ENCODE measurements at regions not wholly inside any gene's neighbourhood (a gene's known extent, or its start where the extent isn't known, plus 50 kb on each side); places are given as distances from the start of the nearest gene placed in this dataset.
A peak's percentile ranks its signal among the peaks of the same experiment; 100 is the strongest.

DNA sequence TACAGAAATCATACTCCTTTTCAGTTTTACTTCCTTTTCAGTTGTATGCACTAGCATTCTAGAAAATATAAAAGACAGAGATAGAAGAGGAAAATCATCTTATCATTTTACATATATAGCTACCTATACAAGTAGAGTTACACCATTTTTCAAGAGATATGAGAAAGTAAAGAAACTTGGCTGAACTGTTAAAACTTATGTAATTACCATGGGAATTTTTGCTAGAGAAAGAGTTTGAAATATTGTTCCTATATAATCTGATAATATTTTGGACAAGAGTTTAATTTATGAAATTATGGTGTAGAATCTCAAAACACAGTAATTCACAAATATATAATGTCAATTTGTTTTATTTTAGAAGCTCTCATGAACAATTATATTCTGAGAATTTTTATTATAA, 180.8 kb downstream of the PLPPR4 start:
- no peak for DNase-seq

GRCh38 chr1:99445486-99445885, 181.2 kb downstream of the PLPPR4 start:
- no peak for DNase-seq

DNA sequence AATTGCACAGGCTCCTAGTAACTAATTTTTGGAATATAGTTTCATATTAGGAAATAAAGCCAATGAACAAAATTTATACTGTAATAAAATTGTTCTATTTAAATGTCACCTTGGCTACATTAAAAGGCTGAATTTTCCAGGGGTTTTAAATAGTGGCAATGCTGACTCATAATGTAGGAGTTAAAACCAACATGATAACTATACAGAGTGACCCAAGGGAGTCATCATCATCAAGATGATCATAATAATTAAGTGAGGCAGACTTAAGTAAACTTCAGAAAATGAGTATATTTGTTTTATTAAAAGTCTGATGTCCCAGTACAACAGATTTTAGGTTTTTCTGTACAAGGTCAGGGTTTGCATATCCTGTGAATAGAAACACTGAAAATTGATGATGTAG, 183.4 kb downstream of the PLPPR4 start:
- DNase-seq, result no peak

GRCh38 chr1:99455760-99456159, 190.2 kb upstream of the PALMD start:
- DNase-seq, result no peak

- DNase-seq, result no peak
Measured at GRCh38 chr1:99456536-99456935, 189.4 kb upstream of the PALMD start.

GRCh38 chr1:99457381-99458165, 188.3 kb upstream of the PALMD start:
- DNase-seq, result no peak

DNA sequence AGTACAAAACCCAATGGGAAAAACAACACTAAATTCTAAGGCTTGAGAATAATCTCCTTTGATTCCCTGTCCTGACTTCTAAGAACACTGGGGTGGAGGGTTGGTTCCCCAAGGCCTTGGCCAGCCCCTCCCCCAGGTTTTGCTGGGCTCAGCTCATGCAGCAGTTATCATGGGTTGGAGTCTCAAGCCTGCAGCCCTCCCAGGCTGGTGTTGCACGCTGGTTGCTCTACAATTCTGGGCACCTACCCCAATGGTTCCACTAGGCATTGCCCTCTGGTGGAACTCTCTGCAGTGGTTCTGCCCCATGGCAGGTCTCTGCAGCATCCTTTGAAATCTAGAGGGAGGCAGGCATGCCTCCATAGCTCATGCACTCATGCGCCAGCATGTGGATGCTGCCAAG, 184.4 kb upstream of the PALMD start:
- no peak for DNase-seq

DNA sequence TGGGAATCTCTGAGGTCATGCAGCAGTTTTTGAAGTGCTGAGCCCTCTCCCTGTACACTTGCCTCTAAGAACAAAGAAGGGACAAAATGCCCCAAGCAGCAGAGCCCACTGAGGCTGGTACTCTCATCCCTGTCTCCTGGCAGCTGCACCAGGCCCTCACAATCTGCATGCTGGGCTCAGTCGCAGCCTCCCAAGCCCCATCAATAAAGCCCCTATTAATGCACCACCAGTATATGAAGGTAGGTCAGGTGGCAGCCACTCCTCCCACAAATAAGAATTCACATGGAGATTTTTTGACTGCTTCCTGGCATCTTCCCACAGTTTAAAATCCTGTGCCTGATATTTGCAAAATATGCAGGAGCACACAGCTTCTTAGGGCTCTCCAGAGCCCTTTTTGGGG, 181.2 kb upstream of the PALMD start:
- no peak for DNase-seq

DNA sequence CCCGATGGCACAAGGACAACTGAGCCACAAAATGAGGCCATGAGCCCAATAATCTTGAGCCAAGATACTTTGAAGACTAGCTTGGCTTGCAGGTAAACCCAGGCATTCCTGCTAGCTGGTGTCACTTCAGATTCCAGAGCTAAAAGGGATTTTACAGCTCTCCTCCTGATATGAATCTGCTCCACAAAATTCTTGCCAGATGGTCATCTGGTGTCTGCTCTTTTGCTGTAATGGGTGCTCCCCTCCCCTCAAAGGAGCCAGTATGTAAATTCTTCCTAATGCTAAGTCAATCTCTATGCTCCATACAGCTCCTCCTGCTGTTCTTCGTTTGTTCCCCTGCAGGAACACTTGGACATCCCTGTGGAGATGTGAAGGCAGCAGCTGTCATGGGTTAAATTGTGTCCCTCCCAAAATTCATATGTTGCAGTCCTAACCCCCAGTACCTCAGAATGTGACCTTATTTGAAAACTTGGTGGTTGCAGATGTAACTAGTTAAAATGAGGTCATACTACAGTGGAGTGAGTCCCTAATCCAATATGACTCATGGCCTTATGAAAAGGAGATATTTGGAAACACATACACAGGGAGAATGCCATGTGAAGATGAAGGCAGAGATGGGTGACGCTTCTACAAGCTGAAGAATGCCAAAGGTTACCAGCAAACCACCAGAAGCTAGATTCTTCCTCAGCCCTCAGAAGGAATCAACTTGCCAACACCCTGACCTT, 180.6 kb upstream of the PALMD start:
- DNase-seq, result no peak

DNA sequence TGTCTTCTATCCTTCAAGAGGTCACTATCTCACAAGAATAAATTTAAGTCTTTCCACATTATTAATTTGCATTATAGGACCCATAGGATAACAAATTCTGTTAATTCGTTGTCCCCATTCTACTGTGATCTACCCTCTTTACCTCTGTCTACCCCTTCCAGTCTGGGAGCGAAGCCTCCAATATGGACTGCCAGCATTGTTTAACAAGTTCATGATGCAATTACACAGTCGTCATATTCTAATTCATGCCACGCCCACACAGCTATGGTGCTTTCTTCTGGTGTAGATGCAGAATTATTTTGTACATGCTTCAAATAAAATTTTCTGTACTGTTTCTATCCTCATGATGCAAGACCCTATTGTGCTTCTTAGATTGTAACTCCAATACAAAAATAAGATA, 178.3 kb upstream of the PALMD start:
- no peak for DNase-seq

DNA sequence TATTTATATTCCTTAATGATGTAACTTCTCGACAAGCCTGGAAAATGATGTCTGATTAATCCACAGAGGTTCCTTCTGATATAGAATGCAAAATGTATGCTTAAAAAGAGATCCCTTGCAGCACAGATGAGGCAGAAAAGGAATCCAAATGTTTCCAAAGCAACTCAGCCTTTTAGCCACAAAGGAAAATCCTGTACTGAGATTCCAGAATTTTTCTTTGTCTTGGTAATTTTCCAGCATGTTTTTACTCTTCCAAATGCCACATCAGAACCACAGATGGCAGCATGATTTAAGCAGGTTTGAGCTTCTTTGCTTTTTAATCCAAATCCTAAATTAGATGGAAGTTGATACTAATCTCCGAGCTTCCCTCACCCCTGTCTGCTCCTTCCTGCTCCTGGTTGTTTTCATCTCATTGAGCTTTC, 176.4 kb upstream of the PALMD start:
- no peak for DNase-seq

- no peak for DNase-seq
Measured at GRCh38 chr1:99472893-99473292, 173.0 kb upstream of the PALMD start.

GRCh38 chr1:99474350-99474893, 171.5 kb upstream of the PALMD start:
- DNase-seq, result no peak

DNA sequence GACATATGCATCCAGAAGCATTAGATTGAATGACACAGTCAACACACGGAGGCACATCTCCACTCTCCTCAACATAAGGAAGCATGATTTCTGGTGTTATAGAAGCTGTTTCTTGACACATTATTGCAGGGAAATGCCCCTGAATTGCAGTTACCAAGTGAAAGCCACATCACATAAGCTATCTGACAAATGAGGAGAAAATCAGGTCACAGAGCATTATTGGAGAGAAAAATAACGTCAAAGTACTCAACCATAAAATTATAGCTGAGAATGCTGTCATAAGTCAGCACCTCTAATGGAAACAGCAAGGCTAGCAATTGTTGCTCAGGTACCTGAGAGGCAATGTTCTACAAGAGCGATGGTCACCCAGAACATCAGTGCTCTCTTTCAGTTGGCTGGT, 169.9 kb upstream of the PALMD start:
- no peak for DNase-seq

- peak; percentile 48 for DNase-seq
Measured at GRCh38 chr1:99481391-99481996, 164.4 kb upstream of the PALMD start.

GRCh38 chr1:99482286-99482685, 163.6 kb upstream of the PALMD start:
- DNase-seq, result no peak

DNA sequence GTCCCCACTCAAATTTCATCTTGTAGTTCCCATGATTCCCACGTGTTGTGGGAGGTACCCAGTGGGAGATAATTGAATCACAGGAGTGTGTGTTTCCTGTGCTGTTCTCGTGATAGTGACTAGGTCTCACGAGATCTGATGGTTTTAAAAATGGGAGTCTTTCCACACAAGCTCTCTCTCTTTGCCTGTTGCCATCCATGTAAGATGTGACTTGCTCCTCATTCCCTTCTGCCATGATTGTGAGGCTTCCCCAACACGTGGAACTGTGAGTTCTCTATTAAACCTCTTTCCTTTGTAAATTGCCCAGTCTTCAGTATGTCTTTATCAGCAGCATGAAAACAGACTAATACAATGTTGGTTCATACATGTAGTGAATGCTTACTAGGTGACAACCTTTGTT, 163.2 kb upstream of the PALMD start:
- DNase-seq, result no peak

- DNase-seq, result no peak
Measured at GRCh38 chr1:99490031-99490430, 155.9 kb upstream of the PALMD start.

DNA sequence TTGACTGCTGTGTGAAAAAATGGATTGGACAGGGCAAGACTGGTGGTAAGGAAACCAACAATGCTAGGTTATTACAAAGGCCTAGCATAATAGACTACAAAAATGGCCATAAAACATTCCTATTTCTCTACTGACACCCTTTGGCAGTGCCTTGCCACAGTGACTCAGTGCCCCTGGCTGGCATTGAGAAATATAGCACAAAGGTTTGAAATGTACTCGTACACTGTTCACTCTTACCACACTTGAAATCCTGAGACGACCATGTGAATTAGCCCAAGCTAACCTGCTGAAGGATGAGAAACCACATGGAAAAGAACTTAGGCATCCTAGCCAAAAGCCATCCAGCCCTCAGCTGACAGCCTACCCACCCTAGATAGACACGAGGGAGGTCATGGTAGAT, 149.8 kb upstream of the PALMD start:
- DNase-seq, result no peak

DNA sequence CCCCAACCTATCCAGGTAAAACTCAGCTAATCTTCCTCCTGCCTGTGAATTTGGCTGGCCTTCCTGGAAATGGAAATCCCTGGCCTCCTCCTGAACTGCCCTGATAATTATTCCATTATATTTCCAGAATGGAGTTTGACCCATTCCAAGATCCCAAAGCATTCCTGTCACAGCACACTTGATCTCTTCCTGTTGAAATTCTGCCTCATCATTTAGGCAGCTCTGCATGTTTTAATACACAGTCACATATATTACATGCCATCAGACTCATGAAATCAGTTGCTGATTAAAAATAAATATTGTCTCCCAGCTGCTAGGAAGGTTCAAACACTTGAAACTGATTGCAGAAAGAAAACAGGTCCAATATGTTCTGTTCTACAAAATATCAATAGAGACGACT, 148.2 kb upstream of the PALMD start:
- no peak for DNase-seq

DNA sequence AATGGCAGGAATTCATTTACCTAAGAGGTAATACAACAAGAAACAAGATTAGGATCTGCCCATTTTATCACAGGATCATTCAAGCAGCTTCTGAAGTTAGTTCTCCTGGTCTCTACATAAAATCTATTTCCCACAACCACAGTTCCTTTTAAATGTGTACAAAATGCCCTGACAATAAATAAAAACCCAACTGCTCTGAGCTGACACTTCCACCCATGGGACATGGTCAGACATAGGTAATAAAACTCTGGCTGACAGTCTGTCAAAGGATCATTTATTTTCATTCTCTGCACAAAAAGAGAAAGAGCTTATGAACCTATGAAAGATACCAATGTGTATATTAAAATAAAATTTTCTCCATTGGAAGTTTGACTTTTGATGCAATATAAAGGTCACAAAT, 145.4 kb upstream of the PALMD start:
- no peak for DNase-seq

DNA sequence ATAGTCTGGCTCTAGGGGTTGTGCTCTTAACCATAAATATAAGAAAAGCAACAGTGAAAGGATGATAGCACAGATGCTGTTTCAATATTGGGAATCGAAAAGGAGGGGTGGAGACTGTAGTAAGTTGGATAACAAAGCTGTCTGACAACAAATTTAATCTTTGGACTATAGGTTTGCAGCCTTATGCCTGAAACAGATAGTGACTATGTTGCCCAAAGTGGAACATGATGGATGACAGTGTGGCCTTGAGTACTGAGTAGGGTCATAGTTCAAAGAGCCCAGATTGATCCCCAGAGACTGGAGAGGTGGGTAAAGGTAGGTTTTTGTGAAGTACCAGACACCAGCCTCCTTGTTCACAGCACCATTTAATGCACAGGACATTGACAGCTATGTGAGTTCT, 144.0 kb upstream of the PALMD start:
- DNase-seq, result no peak

- DNase-seq, result no peak
Measured at GRCh38 chr1:99502400-99502799, 143.5 kb upstream of the PALMD start.

- DNase-seq, result no peak
Measured at GRCh38 chr1:99503276-99503747, 142.6 kb upstream of the PALMD start.

Measured in NCI-H2171 (cell line).